GM06990 (cell line): ENCODE measurements at regions not wholly inside any gene's neighbourhood (a gene's known extent, or its start where the extent isn't known, plus 50 kb on each side); places are given as distances from the start of the nearest gene placed in this dataset.

Experiments
- DNase-seq: peaks from one replicate; pipeline ENCODE4 v3.0.0-alpha.2; 2011; ENCODE audit not compliant: insufficient read length; ENCODE audit errors: extremely low read depth
- H3K27me3 ChIP-seq: replicated peaks from 2 replicates; pipeline ENCODE4 v1.6.0; 2011; ENCODE audit warnings: low read length; ENCODE audit not compliant: control insufficient read depth, insufficient read depth
- H3K36me3 ChIP-seq: 2 replicates; pipeline ENCODE4 v1.5.1; 2011; ENCODE audit warnings: low read length; ENCODE audit not compliant: control insufficient read depth, insufficient read depth
- H3K4me3 ChIP-seq: replicated peaks from 2 replicates; pipeline ENCODE4 v1.5.1; 2011; ENCODE audit warnings: low read depth, mild to moderate bottlenecking, control low read depth, low read length
- TF ChIP-seq, protein P1 (sequence below): IDR thresholded peaks from 2 replicates; pipeline ENCODE4 v1.5.1; 2011; ENCODE audit warnings: low read length, control low read depth, mild to moderate bottlenecking, inconsistent platforms; ENCODE audit not compliant: insufficient read depth, poor library complexity, severe bottlenecking

DNA sequence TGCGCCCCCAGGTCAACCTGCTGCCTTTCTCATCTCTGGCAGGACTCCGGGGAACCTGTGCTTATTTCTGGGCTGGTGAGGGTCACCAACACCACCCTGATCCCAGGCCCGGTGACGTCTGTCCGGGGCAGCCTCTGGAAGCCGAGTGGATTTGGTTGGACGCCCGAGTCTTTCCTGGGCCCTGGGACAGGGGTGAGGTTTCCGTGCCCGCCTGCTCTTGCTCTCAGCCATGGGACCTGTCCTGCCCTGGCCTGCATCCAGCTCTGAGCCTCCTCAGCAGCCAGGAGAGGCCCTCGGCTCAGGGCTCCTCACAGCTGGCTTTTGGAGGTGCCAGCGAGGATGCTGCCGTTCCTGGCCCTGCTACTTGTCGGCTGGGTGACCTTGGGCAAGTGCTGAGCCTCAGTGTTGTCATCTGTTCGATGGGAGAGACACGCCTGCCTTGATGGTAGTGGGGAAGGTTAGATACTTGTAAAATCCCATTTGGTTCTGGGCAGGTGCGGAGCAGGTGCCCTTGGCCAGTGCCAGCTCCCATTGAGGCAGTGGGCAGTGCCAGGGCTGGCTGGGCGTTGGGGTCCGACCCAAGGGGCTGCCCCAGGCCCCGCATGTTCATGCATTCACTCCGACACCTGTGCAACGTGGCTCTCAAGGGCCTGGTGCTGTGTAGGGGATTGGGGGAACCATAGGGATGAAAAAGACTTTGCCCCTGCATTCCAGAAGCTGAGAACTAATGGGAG is 58.9 kb upstream of the THY1 start:
- TF ChIP-seq, protein P1, sequence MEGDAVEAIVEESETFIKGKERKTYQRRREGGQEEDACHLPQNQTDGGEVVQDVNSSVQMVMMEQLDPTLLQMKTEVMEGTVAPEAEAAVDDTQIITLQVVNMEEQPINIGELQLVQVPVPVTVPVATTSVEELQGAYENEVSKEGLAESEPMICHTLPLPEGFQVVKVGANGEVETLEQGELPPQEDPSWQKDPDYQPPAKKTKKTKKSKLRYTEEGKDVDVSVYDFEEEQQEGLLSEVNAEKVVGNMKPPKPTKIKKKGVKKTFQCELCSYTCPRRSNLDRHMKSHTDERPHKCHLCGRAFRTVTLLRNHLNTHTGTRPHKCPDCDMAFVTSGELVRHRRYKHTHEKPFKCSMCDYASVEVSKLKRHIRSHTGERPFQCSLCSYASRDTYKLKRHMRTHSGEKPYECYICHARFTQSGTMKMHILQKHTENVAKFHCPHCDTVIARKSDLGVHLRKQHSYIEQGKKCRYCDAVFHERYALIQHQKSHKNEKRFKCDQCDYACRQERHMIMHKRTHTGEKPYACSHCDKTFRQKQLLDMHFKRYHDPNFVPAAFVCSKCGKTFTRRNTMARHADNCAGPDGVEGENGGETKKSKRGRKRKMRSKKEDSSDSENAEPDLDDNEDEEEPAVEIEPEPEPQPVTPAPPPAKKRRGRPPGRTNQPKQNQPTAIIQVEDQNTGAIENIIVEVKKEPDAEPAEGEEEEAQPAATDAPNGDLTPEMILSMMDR: no peak
- Histone ChIP-seq H3K27me3 (no peaks in the 10 kb centered on the region; the same call in 1 of the 2 replicates), H3K36me3 (no peaks in the 10 kb centered on the region), H3K4me3 (no peak overlapping the region)
- no peak for DNase-seq

DNA sequence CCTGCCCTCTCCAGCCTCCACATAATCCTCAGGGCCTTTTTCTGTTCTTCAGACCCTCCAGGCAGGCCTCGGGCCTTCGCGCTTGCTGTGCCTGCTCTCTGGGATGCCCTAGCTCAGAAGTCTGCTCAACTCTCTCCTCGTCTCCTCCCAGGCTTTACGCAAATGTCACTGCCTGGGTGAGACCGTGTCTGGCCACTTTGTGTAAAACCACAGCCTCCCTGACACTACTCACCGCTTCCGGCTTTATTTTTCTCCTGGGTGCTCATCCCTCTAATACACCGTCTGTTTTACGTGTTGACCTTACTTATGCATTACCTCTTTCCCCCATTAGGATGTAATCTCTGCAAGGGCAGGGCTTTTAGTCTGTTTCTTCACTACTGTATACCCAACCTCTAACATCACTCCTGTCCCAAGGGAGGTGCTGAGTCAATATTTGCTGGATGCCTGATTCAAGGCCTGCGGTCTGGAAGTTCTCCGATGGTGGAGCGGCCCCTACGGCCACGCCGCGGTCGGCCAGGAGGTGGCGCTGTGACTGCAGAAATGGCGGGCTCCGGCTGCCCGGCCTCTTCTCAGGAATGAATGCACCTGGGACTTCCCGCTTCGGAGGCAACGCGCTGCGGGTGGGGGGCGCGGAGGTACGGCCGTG is 58.2 kb upstream of the THY1 start:
- Histone ChIP-seq H3K36me3 (no peaks in the 10 kb centered on the region), H3K4me3 (no peak overlapping the region), H3K27me3 (no peaks in the 10 kb centered on the region; the same call in 1 of the 2 replicates)
- DNase-seq: peak; percentile 79
- TF ChIP-seq, protein P1: peak; percentile 97

DNA sequence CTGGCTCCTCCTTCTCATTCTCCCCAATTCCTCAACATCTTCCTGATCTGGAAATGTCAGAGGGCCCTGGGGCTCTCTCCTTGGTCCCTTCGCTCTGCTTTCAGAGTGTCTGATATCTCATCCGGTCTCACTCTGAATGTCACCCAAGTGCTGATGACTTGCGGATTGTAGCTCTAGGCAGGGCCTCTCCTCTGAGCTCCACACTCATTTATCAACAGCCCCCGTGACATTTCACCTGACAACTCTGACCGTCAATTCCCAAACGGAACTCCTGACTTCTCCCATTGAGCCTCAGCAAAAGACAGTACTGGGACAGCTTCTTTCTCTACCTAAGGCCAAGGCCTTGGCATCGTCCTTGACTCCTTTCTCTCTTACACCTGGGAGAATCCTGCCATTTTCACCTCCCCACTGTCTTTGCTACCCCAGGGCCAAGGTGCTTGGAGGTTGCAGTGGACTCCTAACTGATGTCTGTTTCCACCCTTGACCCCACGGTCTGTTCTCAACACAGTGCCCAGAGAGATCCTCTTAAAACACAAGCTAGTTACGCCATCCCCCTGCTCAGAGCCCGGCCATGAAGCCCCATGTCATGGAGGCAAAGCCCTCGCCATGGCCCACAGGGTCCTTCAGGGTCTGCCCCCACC is 57.5 kb upstream of the THY1 start:
- Histone ChIP-seq H3K36me3 (no peaks in the 10 kb centered on the region), H3K4me3 (no peak overlapping the region), H3K27me3 (no peaks in the 10 kb centered on the region; the same call in 1 of the 2 replicates)
- no peak for DNase-seq
- TF ChIP-seq, protein P1: no peak

DNA sequence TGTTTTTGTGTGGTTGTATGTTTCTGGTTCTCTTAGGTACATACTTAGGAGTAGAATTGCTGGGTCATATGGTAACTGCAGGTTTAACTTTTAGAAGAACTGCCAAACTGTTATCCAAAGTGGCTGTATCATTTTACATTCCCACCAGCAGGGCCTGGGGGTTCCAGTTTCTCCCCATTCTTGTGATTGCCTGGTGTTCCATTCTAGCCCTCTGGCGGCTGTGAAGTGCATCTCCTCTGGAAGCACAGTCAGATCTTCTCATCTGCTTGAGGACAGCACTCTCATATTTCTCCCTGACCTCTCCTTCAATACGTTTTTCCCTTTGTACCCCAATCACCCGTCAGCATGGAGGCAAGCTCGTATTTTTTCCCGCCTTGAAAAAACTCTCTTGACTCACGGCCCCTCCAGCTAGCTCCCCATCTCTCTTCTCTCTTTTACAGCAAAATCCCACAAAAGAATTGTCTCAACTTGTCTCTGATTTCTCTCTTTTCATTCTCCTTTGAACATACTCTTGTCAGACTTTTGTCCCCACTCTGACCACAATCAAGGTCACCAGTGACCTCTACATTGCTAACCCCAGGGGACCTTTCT is 56.8 kb upstream of the THY1 start:
- H3K27me3 ChIP-seq: no peaks in the 10 kb centered on the region; the same call in 1 of the 2 replicates
- TF ChIP-seq, protein P1: peak; percentile 54
- no peak for DNase-seq

DNA sequence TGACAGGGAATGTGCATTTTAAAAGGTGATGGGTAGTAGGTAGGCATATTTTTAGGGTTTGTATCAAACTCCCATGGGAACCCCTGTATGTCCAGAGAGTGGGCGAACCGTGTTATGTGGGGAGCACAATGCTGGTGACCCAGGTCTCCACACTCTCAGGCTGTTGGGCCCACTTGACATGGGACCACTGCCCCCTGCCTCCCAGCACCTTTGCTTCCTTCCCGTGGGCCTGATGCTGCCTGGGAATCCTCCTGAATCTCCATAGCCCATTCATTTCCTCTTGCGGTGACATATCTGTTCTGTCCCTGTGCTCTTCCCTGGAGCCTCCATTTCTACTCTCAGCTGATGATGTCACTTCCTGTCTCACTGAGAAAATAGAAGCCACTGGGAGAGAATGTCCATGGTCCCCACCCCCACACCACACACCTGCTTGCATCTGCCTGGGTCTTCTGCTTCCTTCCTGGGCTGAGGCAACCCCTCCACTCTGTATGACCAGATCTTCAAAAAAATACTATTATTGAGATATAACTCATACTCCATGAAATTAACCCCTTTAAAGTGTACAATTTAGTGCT is 55.8 kb upstream of the THY1 start:
- Histone ChIP-seq H3K36me3 (no peaks in the 10 kb centered on the region), H3K27me3 (no peaks in the 10 kb centered on the region; the same call in 1 of the 2 replicates), H3K4me3 (no peak overlapping the region)
- TF ChIP-seq, protein P1: no peak
- no peak for DNase-seq

More for the DNA sequence above, 56.8 kb upstream of the THY1 start:
- Histone ChIP-seq H3K36me3 (no peaks in the 10 kb centered on the region), H3K4me3 (no peak overlapping the region)
